Gastrocnemius medialis (tissue), 4 donors: ENCODE measurements at regions not wholly inside any gene's neighbourhood (a gene's known extent, or its start where the extent isn't known, plus 50 kb on each side); places are given as distances from the start of the nearest gene placed in this dataset.

Experiments
- ATAC-seq, 2 donors: fragments of 150-250 bp; one replicate each; pipeline ENCODE4 v1.9.1; 2016
- DNase-seq, 2 donors: peaks; one replicate each; pipeline ENCODE4 v3.0.0-alpha.2; 2019
- H3K27ac ChIP-seq, 4 donors: fragments of 200-600 bp; sonication (generic); 1 replicate in 1 of 4; 2 replicates in 3 of 4; pipeline ENCODE4 v1.5.1; 2016 to 2018; ENCODE audit warnings: mild to moderate bottlenecking in 2 of 4, moderate library complexity in 1 of 4
- H3K27me3 ChIP-seq, 3 donors: fragments of 200-600 bp; sonication (generic) in 2 of 3; 1 replicate in 1 of 3; 2 replicates in 2 of 3; pipeline versions ENCODE4 v1.5.1 to v1.6.0; 2016 to 2019; ENCODE audit warnings: mild to moderate bottlenecking in 1 of 3, moderate library complexity in 1 of 3
- H3K36me3 ChIP-seq, 2 donors: fragments of 200-600 bp; sonication (generic) in 1 of 2; one replicate each; pipeline ENCODE4 v1.5.1; 2017 to 2018
- H3K4me1 ChIP-seq, 2 donors: fragments of 200-600 bp; sonication (generic) in 1 of 2; one replicate each; pipeline ENCODE4 v1.5.1; 2016 to 2017; ENCODE audit warnings: mild to moderate bottlenecking in 2 of 2
- H3K4me3 ChIP-seq, 4 donors: fragments of 200-600 bp; sonication (generic) in 3 of 4; 1 replicate in 1 of 4; 2 replicates in 3 of 4; pipeline ENCODE4 v1.5.1; 2016 to 2019; ENCODE audit warnings: mild to moderate bottlenecking in 2 of 4
- H3K9me3 ChIP-seq, 3 donors: fragments of 200-600 bp; sonication (generic) in 2 of 3; 1 replicate in 1 of 3; 2 replicates in 2 of 3; pipeline ENCODE4 v1.5.1; 2016 to 2019
- POLR2A ChIP-seq, 2 donors: fragments of 450-650 bp; IDR thresholded peaks; one replicate each; pipeline ENCODE4 v1.6.1; 2017; ENCODE audit warnings: antibody characterized with exemption in 2 of 2, mild to moderate bottlenecking in 2 of 2, moderate library complexity in 2 of 2
- in situ Hi-C, 4 donors: fragments of 200-750 bp; cut with MboI; loops; one replicate each; pipeline versions ENCODE4 v1.15.0 to v1.8.0; 2017; ENCODE audit warnings: low sequenced_read_pairs in 4 of 4
- intact Hi-C: fragments of 100-400 bp; cut with DNase I; formaldehyde crosslinking; loops from one replicate; pipeline ENCODE4 v1.15.1; 2023; ENCODE audit warnings: low total_unique reads
- TF ChIP-seq, protein P1 (sequence below), 5 experiments: fragments of 450-650 bp in 3 of 5; fragments of 200-600 bp in 2 of 5; sonication (generic) in 2 of 5; IDR thresholded peaks in 4 of 5; conservative IDR thresholded peaks in 1 of 5; 1 replicate in 4 of 5; 2 replicates in 1 of 5; pipeline ENCODE4 v1.5.1; 2016 to 2019; ENCODE audit warnings: antibody characterized with exemption in 5 of 5, mild to moderate bottlenecking in 3 of 5, moderate library complexity in 3 of 5

- Histone ChIP-seq H3K9me3 (no peaks in the 10 kb centered on the region), H3K36me3 (no peaks in the 10 kb centered on the region), H3K4me3 (no peak overlapping the region), H3K27me3 (no peaks in the 10 kb centered on the region), H3K4me1 (no peaks in the 10 kb centered on the region), H3K27ac (no peak overlapping the region)
- in situ Hi-C loops (no loop called here), intact Hi-C loops (no loop called here)
- ATAC-seq = no peak
- TF ChIP-seq, protein P1, sequence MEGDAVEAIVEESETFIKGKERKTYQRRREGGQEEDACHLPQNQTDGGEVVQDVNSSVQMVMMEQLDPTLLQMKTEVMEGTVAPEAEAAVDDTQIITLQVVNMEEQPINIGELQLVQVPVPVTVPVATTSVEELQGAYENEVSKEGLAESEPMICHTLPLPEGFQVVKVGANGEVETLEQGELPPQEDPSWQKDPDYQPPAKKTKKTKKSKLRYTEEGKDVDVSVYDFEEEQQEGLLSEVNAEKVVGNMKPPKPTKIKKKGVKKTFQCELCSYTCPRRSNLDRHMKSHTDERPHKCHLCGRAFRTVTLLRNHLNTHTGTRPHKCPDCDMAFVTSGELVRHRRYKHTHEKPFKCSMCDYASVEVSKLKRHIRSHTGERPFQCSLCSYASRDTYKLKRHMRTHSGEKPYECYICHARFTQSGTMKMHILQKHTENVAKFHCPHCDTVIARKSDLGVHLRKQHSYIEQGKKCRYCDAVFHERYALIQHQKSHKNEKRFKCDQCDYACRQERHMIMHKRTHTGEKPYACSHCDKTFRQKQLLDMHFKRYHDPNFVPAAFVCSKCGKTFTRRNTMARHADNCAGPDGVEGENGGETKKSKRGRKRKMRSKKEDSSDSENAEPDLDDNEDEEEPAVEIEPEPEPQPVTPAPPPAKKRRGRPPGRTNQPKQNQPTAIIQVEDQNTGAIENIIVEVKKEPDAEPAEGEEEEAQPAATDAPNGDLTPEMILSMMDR (IDR thresholded peaks at IDR 0.05 in 4 of 5, conservative IDR thresholded peaks at IDR 0.05 in 1 of 5) = no peak
- TF ChIP-seq POLR2A (IDR thresholded peaks at IDR 0.05) = no peak
- DNase-seq = no peak
These were observed 720.6 kb downstream of the EFNB2 start for GRCh38 chr13:105814902-105815250.

DNA sequence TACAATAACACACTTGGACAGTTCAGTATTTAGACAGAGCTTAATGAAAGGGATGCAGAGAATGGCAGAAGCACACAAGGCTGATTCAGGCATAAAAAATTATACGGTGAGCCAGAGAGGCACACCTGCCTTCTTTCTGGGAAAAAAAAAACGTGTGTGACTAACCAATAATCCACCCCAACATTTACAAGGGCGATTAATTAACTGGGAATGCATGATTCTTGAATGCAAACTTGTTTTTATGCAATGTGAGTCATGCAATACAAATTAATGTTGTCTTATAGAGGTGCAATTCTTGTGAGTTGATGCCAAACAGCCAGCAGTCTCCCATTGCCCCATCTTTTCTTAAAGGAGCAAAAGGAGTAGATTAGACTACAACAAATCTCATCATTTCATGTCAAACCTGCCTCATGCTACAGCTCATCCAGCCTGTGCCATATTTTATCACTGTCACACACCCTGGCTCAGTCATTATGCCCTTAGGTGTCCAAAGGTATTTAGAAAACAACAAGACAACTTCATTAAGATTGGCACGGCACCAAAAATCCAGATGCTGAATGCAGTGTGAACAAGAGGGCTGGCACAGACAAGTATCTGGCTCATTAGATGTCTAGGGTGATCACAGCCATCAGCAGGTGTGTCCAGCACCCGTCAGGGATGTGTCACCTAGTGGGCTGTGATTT, 721.1 kb downstream of the EFNB2 start:
- no peak for TF ChIP-seq POLR2A (IDR thresholded peaks at IDR 0.05)
- TF ChIP-seq, protein P1 (IDR thresholded peaks at IDR 0.05 in 4 of 5, conservative IDR thresholded peaks at IDR 0.05 in 1 of 5) = no peak

GRCh38 chr13:105806628-105806920, 728.9 kb downstream of the EFNB2 start:
- H3K36me3 ChIP-seq = no peaks in the 10 kb centered on the region
- DNase-seq (no peak), ATAC-seq (no peak)
- intact Hi-C loops = no loop called here
- no peaks in the 10 kb centered on the region for H3K27me3 ChIP-seq
- H3K4me1 ChIP-seq = no peaks in the 10 kb centered on the region
- no peaks in the 10 kb centered on the region for H3K9me3 ChIP-seq
- H3K27ac ChIP-seq = no peak overlapping the region
- no peak overlapping the region for H3K4me3 ChIP-seq
- no peak for TF ChIP-seq POLR2A (IDR thresholded peaks at IDR 0.05)
- TF ChIP-seq, protein P1 (IDR thresholded peaks at IDR 0.05 in 4 of 5, conservative IDR thresholded peaks at IDR 0.05 in 1 of 5) = no peak
- in situ Hi-C loops = no loop called here

More for the DNA sequence above, 721.1 kb downstream of the EFNB2 start:
- Histone ChIP-seq H3K27me3 (no peaks in the 10 kb centered on the region), H3K4me3 (no peak overlapping the region), H3K36me3 (no peaks in the 10 kb centered on the region), H3K4me1 (no peaks in the 10 kb centered on the region), H3K27ac (no peak overlapping the region), H3K9me3 (no peaks in the 10 kb centered on the region)
- intact Hi-C loops (no loop called here), in situ Hi-C loops (no loop called here)
- DNase-seq (no peak), ATAC-seq (no peak)

DNA sequence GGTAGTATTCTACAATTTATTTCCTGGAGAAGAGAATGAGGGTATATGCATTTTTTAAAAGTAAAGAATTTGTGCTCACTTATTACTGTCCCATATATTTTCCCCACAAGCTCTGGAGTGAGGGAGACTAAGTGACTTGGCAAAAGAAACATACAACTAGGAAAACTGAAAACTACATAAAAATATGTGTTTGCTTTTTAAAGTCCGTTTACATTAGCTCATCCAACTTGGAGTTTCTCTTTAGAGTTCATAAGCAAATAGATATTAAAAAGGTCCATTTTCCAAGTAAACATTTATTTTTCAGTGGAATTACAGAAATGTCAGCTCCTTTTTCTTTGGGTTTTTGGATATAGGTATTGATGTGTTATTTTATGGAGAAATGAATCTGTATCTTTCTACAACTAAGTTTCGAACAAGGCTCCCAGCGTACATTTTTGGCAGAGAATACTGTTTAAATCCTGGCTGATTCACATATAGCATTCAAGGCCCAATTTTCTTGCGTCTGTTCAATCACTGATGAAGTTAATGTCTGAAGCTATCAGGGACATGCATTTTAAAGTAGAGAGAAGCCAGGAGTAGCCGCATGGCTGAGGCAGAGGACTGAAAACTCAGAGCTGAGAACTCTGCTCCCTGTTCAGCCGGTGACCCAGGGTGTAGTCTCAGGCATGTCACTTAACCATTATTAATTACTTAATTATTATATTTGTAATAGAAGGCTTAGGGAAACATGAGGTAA, 729.4 kb downstream of the EFNB2 start:
- Histone ChIP-seq H3K36me3 (no peaks in the 10 kb centered on the region), H3K4me3 (no peak overlapping the region), H3K4me1 (no peaks in the 10 kb centered on the region), H3K27ac (no peak overlapping the region), H3K9me3 (no peaks in the 10 kb centered on the region), H3K27me3 (no peaks in the 10 kb centered on the region)
- TF ChIP-seq POLR2A (IDR thresholded peaks at IDR 0.05) = no peak
- TF ChIP-seq, protein P1 (IDR thresholded peaks at IDR 0.05 in 4 of 5, conservative IDR thresholded peaks at IDR 0.05 in 1 of 5) = no peak
- no peak for ATAC-seq
- DNase-seq = no peak
- in situ Hi-C loops = no loop called here
- intact Hi-C loops = no loop called here
